GM19463 (cell line): ENCODE measurements at regions not wholly inside any gene's neighbourhood (a gene's known extent, or its start where the extent isn't known, plus 50 kb on each side); places are given as distances from the start of the nearest gene placed in this dataset.
A peak's percentile ranks its signal among the peaks of the same experiment; 100 is the strongest.

ENCODE experiments used
- ATAC-seq: cut with Tn5 transposase; IDR thresholded peaks from one replicate; pipeline ENCODE4 v1.9.1; 2021; ENCODE audit warnings: mild to moderate bottlenecking, moderate library complexity; ENCODE audit not compliant: unreplicated experiment

DNA sequence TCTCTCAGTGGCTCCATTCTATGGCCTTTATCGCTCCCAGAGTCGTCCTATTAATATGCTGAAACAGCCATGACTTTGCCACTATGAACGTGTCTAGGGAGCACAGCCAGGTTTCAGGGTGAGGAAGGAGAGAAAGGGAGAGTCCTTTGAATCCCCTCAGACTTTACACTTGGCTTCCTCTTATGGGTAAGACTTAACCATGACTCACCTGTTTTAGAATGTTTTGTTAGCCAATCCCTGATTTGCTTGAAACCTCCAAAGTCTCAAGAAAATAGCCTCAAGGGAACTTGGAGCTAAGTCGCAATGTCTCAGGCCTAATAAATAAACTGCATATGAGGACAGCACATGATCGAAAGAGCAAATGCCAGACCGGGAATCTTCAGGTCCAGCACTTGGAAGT is 131.2 kb upstream of the RCN1 start:
- ATAC-seq, result no peak

GRCh38 chr11:31958076-31958735 is 132.7 kb upstream of the RCN1 start:
- ATAC-seq, result peak; percentile 87

- no peak for ATAC-seq
Observed at GRCh38 chr11:31957674-31958073, 133.2 kb upstream of the RCN1 start.

DNA sequence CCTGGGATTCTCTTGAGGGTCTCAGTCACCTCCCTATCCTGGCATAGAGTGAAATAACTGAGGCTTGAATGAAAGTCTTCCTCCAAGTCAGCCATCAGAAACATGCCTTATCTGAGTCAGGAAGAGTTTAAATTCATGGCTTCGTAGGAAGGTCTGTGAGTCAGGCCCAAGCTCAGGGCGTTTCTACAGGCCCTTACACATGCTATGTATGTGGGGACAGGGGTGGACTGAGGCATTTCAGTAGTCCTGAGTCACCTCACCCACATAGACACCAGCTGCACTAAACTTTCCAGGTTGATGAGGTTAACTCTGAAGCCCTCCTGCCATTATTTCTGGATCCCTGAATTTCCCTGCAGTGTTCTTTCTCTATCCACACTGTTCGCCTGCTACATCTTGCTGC is 134.6 kb upstream of the RCN1 start:
- peak; percentile 50 for ATAC-seq

DNA sequence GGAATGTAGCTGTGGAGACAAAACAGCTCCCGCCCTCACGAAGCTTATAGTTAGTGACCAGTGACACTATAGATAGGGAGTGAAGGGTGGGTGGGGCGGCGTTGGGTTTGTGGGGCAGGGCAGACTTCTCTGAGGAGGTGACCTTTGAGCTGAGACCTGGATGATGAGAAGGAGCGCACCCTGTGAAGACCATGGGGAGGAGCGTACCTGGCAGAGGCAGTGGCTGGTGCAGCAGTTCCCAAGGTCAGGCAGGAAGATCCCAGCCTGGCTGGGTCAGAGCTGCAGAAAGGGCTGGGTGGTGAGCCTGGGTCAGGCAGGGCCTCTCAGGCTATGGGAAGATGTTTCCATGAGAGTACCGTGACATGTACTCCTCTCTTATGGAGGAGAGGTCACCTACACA is 135.0 kb upstream of the RCN1 start:
- no peak for ATAC-seq

DNA sequence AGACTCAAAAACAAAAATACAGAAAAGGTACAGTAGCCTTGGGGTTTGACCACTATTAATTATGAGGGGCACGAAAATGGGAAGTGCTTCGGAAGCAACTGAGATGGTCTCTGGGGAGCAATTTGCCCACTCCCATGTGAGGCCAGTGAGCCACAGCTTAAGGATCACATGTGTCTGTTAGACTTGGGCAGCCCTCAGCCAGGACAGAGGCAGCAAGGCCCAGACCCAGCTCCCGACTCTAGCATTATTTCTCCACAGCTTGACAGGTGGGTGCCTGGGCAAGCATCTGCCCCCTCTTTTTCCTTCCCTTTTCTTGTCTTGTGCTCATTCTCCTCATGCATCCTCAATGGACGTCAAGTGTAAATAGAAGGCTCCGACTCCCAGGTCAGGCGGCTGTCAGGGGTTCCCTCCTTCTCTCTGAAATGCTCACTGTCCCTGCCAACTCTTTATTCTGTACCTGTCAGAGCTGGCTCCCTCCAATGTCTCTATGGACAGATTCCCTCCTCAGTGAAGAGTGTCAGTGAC is 137.0 kb upstream of the RCN1 start:
- ATAC-seq, result no peak

DNA sequence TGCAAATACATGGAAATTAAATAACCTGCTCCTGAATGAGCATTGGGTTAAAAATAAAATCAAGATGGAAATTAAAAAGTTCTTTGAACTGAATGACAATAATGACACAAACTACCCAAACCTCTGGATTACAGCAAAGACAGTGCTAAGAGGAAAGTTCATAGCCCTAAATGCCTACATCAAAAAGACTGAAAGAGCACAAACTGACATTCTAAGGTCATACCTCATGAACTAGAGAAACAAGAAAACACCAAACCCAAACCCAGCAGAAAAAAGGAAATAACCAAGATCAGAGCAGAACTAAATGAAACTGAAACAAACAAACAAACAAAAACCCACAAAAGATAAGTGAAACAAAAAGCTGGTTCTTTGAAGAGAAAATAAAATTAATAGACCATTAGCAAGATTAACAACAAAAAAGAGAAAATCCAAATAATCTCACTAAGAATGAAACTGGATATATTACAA is 138.6 kb upstream of the PAX6 start:
- ATAC-seq, result peak; percentile 71

DNA sequence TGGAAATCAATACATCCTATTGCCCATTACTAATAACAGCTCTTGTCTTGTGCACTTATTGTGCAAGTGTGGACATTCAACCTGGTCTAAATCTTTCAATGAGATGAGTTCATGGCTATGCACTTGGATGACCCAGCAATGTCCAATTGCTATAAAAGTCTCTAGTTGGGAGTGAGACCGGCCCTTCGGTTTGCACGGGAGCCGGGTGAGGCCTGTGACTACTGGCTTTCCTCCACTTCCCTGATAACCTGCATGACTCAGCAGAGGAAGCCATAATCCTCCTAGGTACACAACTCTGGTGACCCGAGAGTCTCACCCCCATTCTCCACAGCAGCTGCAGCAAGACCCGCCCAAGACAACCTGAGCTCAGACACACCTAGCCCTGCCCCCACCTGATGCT is 135.9 kb upstream of the PAX6 start:
- ATAC-seq, result no peak

DNA sequence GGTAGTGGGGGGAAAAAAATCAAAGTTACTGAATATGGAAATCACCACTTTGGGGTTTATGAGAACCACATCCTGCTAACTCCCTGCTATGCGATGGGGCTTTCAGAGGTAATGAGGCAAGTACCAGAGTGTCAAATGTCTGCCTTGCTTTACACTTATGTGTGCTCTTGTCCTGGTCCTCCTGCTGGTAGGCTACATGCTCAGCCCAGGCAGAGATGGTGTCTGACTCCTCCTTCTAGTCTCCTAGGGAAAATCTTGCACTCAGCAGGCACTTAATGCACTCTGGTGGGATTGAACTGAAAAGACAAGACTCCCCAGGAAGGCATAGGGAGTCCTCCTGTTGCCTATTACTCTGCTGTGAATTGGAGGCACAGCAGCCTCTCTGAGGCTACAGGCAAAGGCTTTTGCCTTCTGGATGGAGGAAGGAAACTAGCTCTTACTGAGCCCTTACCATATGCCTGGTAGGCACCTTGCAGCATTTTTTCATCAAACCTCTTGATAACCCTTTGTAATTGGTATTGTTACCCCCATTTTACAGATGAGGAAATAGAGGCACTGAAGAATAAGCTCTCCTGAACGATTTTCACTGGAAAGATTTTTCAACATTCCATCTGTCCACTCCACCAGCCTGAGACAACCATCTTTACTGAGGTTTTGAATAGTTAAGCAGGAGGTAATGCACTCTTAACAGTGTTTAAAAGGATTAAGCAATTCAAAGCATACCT is 132.1 kb upstream of the PAX6 start:
- ATAC-seq, result peak; percentile 93

- ATAC-seq, result no peak
Observed at GRCh38 chr11:31940371-31941037, 129.4 kb upstream of the PAX6 start.

GRCh38 chr11:31939004-31939403 is 127.9 kb upstream of the PAX6 start:
- ATAC-seq, result no peak

DNA sequence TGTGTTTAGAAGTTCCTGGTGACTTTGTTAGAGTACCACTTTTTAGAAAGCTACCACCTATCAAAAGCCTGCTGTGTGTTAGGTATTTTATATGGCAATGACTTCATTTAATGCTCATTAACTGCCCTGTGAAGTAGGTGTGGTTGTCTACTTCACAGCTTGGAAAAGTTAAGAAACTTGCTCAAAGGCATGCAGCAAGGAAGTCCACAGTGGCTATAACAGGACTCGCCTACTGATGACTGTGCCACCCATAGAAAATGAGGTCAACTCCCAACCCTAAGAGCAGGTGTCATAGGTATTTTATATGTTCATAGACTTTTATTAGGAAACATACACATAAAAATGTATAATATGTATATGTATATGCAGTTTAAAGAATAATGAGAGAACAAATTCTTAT is 125.2 kb upstream of the PAX6 start:
- ATAC-seq, result no peak

- no peak for ATAC-seq
Observed at GRCh38 chr11:31932879-31933278, 121.8 kb upstream of the PAX6 start.

DNA sequence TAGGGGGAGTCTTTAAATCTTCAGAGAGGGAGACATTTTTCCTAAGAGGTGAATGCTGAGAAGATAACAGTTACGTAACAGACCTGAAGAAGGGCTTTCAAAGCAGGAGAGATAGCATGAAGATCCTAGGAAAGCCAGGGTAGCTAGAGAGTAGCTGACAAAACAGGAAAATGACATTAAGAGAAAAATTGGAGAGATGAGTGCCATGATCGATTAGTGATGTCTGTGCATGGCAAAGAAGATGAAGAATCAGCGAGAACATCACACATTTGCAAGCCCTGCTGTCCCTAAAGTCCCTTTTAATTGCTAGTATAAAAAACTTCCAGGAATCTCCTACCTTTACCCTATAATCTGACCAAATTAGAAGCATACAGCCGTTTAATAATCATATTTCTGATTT is 116.9 kb upstream of the PAX6 start:
- no peak for ATAC-seq

- no peak for ATAC-seq
Observed at GRCh38 chr11:31926816-31927528, 115.8 kb upstream of the PAX6 start.

DNA sequence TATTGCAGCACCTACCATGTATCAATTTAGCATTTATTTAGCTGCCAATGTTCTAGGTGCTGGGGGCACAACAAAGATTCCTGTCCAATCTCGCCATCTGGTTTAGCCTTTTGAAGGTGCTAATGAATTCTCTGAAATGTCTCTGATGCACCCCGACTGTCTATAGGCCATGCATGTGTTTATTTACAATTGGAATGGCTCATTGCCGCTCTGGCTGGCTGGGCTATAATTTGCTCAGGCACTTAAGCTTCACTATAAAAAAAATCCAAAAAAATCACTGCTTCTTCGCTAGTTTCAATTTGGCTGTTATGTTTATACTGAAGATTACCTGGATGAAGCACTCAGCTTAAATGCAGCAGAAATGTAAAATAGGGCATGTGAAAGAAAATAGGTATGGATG is 115.0 kb upstream of the PAX6 start:
- ATAC-seq, result no peak

GRCh38 chr11:31922450-31922849 is 111.3 kb upstream of the PAX6 start:
- ATAC-seq, result peak; percentile 69

DNA sequence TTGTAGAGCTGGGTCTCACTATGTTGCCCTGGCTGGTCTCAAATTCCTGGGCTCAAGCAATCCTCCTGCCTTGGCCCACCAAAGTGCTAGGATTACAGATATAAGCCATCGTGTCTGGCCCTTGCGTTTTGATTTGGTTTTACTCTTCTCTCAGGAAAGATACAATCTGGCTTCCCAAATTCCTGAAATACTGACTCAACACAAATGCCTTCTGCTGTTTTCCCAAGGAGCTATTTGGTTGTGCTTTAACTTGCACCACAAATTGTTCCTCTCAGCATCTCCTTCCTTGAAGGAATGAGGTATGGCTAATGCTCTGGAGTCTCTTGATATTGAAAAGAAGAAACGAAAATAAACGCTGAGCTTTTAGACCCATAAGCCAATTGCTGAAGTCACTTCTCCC is 110.0 kb upstream of the PAX6 start:
- ATAC-seq, result no peak

DNA sequence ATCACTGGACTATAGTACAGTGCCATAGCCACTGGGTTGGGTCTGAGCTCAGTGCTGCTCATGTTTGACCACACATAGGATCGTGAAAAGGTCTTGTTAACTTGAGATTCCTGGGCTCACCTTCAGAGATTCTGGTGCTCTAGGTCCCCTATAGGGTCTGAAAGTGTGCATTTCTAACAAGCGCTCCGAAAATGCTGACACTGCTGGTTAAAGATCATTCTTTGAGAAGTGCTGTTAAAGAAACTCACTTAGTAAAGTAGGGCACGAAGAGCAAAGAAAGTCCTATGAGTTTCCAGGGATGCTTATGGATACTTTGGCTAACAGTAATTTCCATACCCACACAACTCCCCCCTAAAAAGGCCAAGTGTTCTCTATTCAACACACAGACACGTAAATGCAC is 108.1 kb upstream of the PAX6 start:
- ATAC-seq, result no peak

DNA sequence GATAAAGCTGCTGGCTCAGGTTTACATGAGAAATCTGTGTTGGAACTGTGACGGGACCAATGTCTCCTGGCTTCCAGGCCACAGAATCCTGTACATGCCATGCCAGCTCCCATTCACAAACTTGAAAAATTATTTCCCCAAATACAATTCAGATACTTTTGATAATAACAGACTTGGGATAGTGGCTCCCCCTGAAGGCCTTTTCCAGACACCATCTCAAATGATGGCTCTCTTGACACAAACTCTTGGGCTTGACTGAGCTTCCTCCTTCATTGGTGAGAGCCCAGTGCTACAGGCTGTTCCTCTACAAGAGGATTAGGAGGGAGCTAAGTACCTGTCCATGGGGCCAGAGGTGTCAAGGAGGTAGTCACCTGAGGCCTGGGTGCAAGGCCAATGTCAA is 104.7 kb upstream of the PAX6 start:
- ATAC-seq, result no peak

DNA sequence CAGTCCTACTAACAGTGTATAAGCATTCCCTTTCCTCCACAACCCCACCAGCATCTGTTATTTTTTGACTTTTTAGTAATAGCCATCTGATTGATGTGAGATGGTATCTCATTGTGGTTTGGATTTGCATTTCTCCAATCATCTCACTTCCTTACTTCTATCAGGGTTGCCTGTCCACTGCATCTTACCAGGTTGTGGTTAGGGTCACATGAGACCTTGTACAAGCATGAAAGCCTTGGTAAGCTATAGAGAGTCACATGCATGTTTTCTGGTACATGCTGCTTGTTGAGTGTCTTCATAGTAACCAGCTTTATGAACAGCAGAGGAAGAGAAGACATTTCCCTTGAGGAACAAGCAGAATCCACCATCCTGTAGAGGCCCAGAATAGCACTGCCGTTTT is 102.9 kb upstream of the PAX6 start:
- peak; percentile 72 for ATAC-seq
